Endothelial cell of umbilical vein (primary cell): ENCODE measurements at regions not wholly inside any gene's neighbourhood (a gene's known extent, or its start where the extent isn't known, plus 50 kb on each side); places are given as distances from the start of the nearest gene placed in this dataset.

Experiments used
- BruUV-seq: library from RNA; stranded (reverse); fragments of 400-500 nt; replicated peaks from 2 replicates; lab custom pipeline; 2021; lab: Mats Ljungman, UMichigan
- CTCF ChIA-PET: fragments of 300-600, 350-600 bp; sonication (Branson Sonifier 250); formaldehyde crosslinking; loops from one replicate; lab custom pipeline; 2021; ENCODE audit warnings: antibody characterized with exemption, inconsistent platforms; lab: Charles Lee
- POLR2A ChIA-PET: fragments of 300-600, 350-600 bp; sonication (Branson Sonifier 250); formaldehyde crosslinking; loops from one replicate; lab custom pipeline; 2021; ENCODE audit warnings: antibody characterized with exemption, inconsistent platforms; lab: Charles Lee
- DNase-seq: peaks from one replicate; pipeline ENCODE4 v3.0.0-alpha.2; 2011; ENCODE audit warnings: low read depth, low spot score
- FAIRE-seq: peaks from 2 replicates; lab custom pipeline; 2011; peaks lifted over from hg19 to GRCh38; lab: Jason Lieb, UNC
- H2AFZ ChIP-seq: 2 replicates; pipeline ENCODE4 v1.6.0; 2012; ENCODE audit warnings: low read depth, low read length, control low read depth, inconsistent platforms
- H3K27ac ChIP-seq: 2 replicates; pipeline ENCODE4 v1.5.1; 2011; ENCODE audit warnings: low read depth, mild to moderate bottlenecking, control low read depth, low read length, moderate library complexity; ENCODE audit not compliant: insufficient read depth
- H3K27me3 ChIP-seq, 2 experiments: 2 replicates each; pipeline versions ENCODE4 v1.6.0 to v1.6.1; 2011; ENCODE audit warnings: low read length in 2 of 2, mixed read lengths in 1 of 2; ENCODE audit not compliant: control insufficient read depth in 2 of 2, insufficient read depth in 2 of 2
- H3K36me3 ChIP-seq, 2 experiments: 2 replicates in 1 of 2; 3 replicates in 1 of 2; pipeline ENCODE4 v1.5.1; 2011; ENCODE audit warnings: low read length in 2 of 2, mild to moderate bottlenecking in 1 of 2, moderate library complexity in 1 of 2; ENCODE audit not compliant: control insufficient read depth in 2 of 2, insufficient read depth in 2 of 2; ENCODE audit errors: extremely low read depth in 1 of 2
- H3K4me1 ChIP-seq: 3 replicates; pipeline ENCODE4 v1.5.1; 2011; ENCODE audit warnings: mild to moderate bottlenecking, low read length; ENCODE audit not compliant: control insufficient read depth, insufficient read depth; ENCODE audit errors: extremely low read depth
- H3K4me2 ChIP-seq: 2 replicates; pipeline ENCODE4 v1.6.1; 2011; ENCODE audit warnings: low read length, control low read depth, mixed read lengths; ENCODE audit not compliant: insufficient read depth
- H3K4me3 ChIP-seq, 3 experiments: fragments of 200-600 bp in 1 of 3; sonication (generic), shearing (Covaris generic) in 1 of 3; replicated peaks in 1 of 3; 2 replicates each; pipeline ENCODE4 v1.5.1; 2011 to 2016; ENCODE audit warnings: control low read depth in 3 of 3, low read length in 3 of 3, mild to moderate bottlenecking in 2 of 3, inconsistent platforms in 1 of 3, low read depth in 1 of 3, moderate library complexity in 1 of 3; ENCODE audit not compliant: insufficient read depth in 1 of 3
- H3K79me2 ChIP-seq: 2 replicates; pipeline ENCODE4 v1.6.0; 2012; ENCODE audit warnings: low read length, inconsistent platforms; ENCODE audit not compliant: control insufficient read depth, insufficient read depth
- H3K9ac ChIP-seq: replicated peaks from 2 replicates; pipeline ENCODE3; 2011; ENCODE audit warnings: low read length, control low read depth; ENCODE audit not compliant: insufficient read depth; ENCODE audit errors: extremely low read depth
- H3K9me1 ChIP-seq: replicated peaks from 3 replicates; pipeline ENCODE4 v1.6.0; 2011; ENCODE audit warnings: mild to moderate bottlenecking, low read length; ENCODE audit not compliant: control insufficient read depth, insufficient read depth; ENCODE audit errors: extremely low read depth
- H3K9me3 ChIP-seq: replicated peaks from 2 replicates; pipeline ENCODE4 v1.5.1; 2012; ENCODE audit warnings: low read length, inconsistent platforms; ENCODE audit not compliant: control insufficient read depth, insufficient read depth
- H4K20me1 ChIP-seq: replicated peaks from 2 replicates; pipeline ENCODE3; 2011; ENCODE audit warnings: mild to moderate bottlenecking, low read length; ENCODE audit not compliant: control insufficient read depth, insufficient read depth; ENCODE audit errors: extremely low read depth
- EZH2 ChIP-seq: IDR thresholded peaks from 2 replicates; pipeline ENCODE4 v1.6.1; 2012; ENCODE audit warnings: borderline replicate concordance, low read depth, mild to moderate bottlenecking, moderate library complexity, low read length, inconsistent platforms; ENCODE audit not compliant: severe bottlenecking
- FOS ChIP-seq: IDR thresholded peaks from 2 replicates; pipeline ENCODE4 v1.6.1; 2011; ENCODE audit warnings: mild to moderate bottlenecking, low read length, moderate library complexity, borderline replicate concordance; ENCODE audit not compliant: insufficient read depth
- JUN ChIP-seq: IDR thresholded peaks from 2 replicates; pipeline ENCODE4 v1.6.1; 2011; ENCODE audit warnings: borderline replicate concordance, low read depth; ENCODE audit not compliant: insufficient read length, insufficient read depth
- MYC ChIP-seq: IDR thresholded peaks from one replicate; pipeline ENCODE4 v1.6.1; 2011; ENCODE audit warnings: mild to moderate bottlenecking, low read depth, low read length
- POLR2A ChIP-seq: IDR thresholded peaks from 2 replicates; pipeline ENCODE4 v1.6.1; 2012; ENCODE audit warnings: low read depth, mild to moderate bottlenecking, control low read depth, low read length
- POLR2AphosphoS5 ChIP-seq: IDR thresholded peaks from 2 replicates; pipeline ENCODE4 v1.6.1; 2012; ENCODE audit warnings: low read depth, mild to moderate bottlenecking, control low read depth, low read length, moderate library complexity; ENCODE audit not compliant: insufficient read depth
- dilution Hi-C: fragments of 300-500 bp; cut with MboI; formaldehyde crosslinking; loops from one replicate; pipeline ENCODE4 v1.15.0; 2019; ENCODE audit warnings: low sequenced_read_pairs; ENCODE audit not compliant: extremely low pct_ligation_motif_present
- intact Hi-C: fragments of 100-400 bp; cut with micrococcal nuclease; formaldehyde crosslinking; loops from one replicate; pipeline ENCODE4 v1.10.0; 2022
- TF ChIP-seq, protein P1 (sequence below): IDR thresholded peaks from 2 replicates; pipeline ENCODE4 v1.6.1; 2011; ENCODE audit not compliant: insufficient read depth, insufficient read length

DNA sequence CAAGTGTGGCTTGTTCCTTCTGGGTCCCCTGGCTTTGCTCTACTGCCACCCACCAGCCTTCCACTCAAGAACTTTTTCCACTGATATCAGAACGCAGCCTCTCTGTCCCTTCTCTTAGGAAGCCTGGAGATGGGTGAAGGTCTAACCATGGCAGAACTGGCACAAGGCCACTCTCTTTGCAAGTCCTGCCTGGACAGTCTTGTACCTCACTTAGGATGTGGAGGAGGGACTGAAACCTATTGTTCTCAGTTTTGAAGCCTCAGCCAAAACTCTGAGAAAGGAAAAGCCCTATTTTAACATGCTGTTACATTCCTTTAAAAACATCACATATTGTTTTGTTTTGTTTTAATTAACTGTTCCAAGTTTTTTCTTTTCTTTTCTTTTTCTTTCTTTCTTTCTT lies 58.9 kb upstream of the NCOA1 start:
- TF ChIP-seq POLR2A (no peak), JUN (no peak), EZH2 (no peak), FOS (no peak), MYC (no peak), POLR2AphosphoS5 (no peak)
- TF ChIP-seq, protein P1, sequence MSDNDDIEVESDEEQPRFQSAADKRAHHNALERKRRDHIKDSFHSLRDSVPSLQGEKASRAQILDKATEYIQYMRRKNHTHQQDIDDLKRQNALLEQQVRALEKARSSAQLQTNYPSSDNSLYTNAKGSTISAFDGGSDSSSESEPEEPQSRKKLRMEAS = no peak
- dilution Hi-C loops = no loop called here

More for the DNA sequence above, 58.9 kb upstream of the NCOA1 start:
- ChIA-PET CTCF (interaction anchor here (1.8 kb wide), 1 partner anchor 10 kb away, joined by 14 read pairs; no protein-coding TSS in a partner anchor), POLR2A (no interaction called here)
- Histone ChIP-seq H3K27me3 (peaks cover 0 to 4% of the 10 kb centered on the region in 2 experiments), H3K4me3 (no peak overlapping the region), H3K4me1 (peaks cover 8% of the 10 kb centered on the region), H4K20me1 (no peaks in the 10 kb centered on the region), H3K79me2 (no peaks in the 10 kb centered on the region), H2AFZ (no peak overlapping the region), H3K27ac (no peak overlapping the region), H3K4me2 (no peak overlapping the region), H3K9me1 (no peaks in the 10 kb centered on the region), H3K9ac (no peak overlapping the region), H3K36me3 (no peaks in the 10 kb centered on the region), H3K9me3 (no peaks in the 10 kb centered on the region)
- BruUV-seq = no TSS peak
- FAIRE-seq = peak; percentile 66
- intact Hi-C loops = no loop called here
- peak; percentile 51 for DNase-seq
